PC-9 (cell line): ENCODE measurements at regions not wholly inside any gene's neighbourhood (a gene's known extent, or its start where the extent isn't known, plus 50 kb on each side); places are given as distances from the start of the nearest gene placed in this dataset.

Experiments
- BruUV-seq: library from RNA; stranded (reverse); fragments of 400-500 nt; replicated peaks from 2 replicates; lab custom pipeline; 2021; lab: Mats Ljungman, UMichigan
- CTCF ChIA-PET: fragments of 300-600 bp; sonication (Branson Sonifier 250); formaldehyde crosslinking; loops from one replicate; lab custom pipeline; 2022; ENCODE audit warnings: antibody characterized with exemption; lab: Charles Lee
- POLR2A ChIA-PET: fragments of 300-600 bp; sonication (Branson Sonifier 250); formaldehyde crosslinking; loops from one replicate; lab custom pipeline; 2022; ENCODE audit warnings: antibody characterized with exemption; ENCODE audit not compliant: unreplicated experiment; lab: Charles Lee
- DNase-seq, 2 experiments: peaks; one replicate each; pipeline versions ENCODE4 v3.0.0 to v3.0.0-alpha.2; 2015 to 2022; ENCODE audit warnings: mixed read lengths in 1 of 2
- H2AFZ ChIP-seq: fragments of 200-600 bp; sonication (generic); 2 replicates; pipeline ENCODE4 v1.8.1; 2017; ENCODE audit warnings: antibody characterized with exemption
- H3F3A ChIP-seq: fragments of 200-600 bp; sonication (generic); 2 replicates; pipeline ENCODE4 v1.8.1; 2017; ENCODE audit warnings: antibody characterized with exemption, mild to moderate bottlenecking, low read depth; ENCODE audit not compliant: insufficient read depth
- H3K27ac ChIP-seq: fragments of 200-600 bp; sonication (generic); 2 replicates; pipeline ENCODE4 v1.6.1; 2016; ENCODE audit warnings: mixed run types
- H3K27me3 ChIP-seq: fragments of 200-600 bp; sonication (generic); 2 replicates; pipeline ENCODE4 v1.6.1; 2016; ENCODE audit warnings: low read depth, mixed run types; ENCODE audit not compliant: insufficient read depth
- H3K36me3 ChIP-seq: fragments of 200-600 bp; sonication (generic); 2 replicates; pipeline ENCODE4 v1.6.1; 2016; ENCODE audit warnings: low read depth, mixed run types
- H3K4me1 ChIP-seq: fragments of 200-600 bp; sonication (generic); replicated peaks from 2 replicates; pipeline ENCODE4 v1.6.1; 2016; ENCODE audit warnings: mixed run types; ENCODE audit not compliant: insufficient read depth
- H3K4me2 ChIP-seq: fragments of 200-600 bp; sonication (generic); 2 replicates; pipeline ENCODE4 v1.6.1; 2017; ENCODE audit warnings: mixed run types
- H3K4me3 ChIP-seq: fragments of 200-600 bp; sonication (generic); 2 replicates; pipeline ENCODE4 v1.6.1; 2016; ENCODE audit warnings: mixed run types
- H3K79me2 ChIP-seq: fragments of 200-600 bp; sonication (generic); 2 replicates; pipeline ENCODE4 v1.6.1; 2017; ENCODE audit warnings: low read depth, mixed run types
- H3K9me2 ChIP-seq: fragments of 200-600 bp; sonication (generic); 2 replicates; pipeline ENCODE4 v1.8.1; 2017; ENCODE audit warnings: mild to moderate bottlenecking; ENCODE audit not compliant: insufficient read depth
- H3K9me3 ChIP-seq: fragments of 200-600 bp; sonication (generic); 2 replicates; pipeline ENCODE4 v1.8.1; 2016; ENCODE audit warnings: low read depth; ENCODE audit not compliant: insufficient read depth
- H4K20me1 ChIP-seq: fragments of 200-600 bp; sonication (generic); 2 replicates; pipeline ENCODE4 v1.8.1; 2017; ENCODE audit not compliant: insufficient read depth
- EZH2 ChIP-seq: fragments of 200-600 bp; sonication (generic); IDR thresholded peaks from 2 replicates; pipeline ENCODE4 v1.8.0; 2017; ENCODE audit warnings: antibody characterized with exemption, low read depth
- intact Hi-C: fragments of 100-400 bp; cut with micrococcal nuclease; formaldehyde crosslinking; loops from one replicate; pipeline ENCODE4 v1.10.0; 2022; ENCODE audit not compliant: unreplicated experiment
- TF ChIP-seq, protein P1 (sequence below): fragments of 200-600 bp; sonication (generic); conservative IDR thresholded peaks from 2 replicates; pipeline ENCODE4 v1.6.1; 2017; ENCODE audit warnings: mixed run types, antibody characterized with exemption, mild to moderate bottlenecking, moderate library complexity

DNA sequence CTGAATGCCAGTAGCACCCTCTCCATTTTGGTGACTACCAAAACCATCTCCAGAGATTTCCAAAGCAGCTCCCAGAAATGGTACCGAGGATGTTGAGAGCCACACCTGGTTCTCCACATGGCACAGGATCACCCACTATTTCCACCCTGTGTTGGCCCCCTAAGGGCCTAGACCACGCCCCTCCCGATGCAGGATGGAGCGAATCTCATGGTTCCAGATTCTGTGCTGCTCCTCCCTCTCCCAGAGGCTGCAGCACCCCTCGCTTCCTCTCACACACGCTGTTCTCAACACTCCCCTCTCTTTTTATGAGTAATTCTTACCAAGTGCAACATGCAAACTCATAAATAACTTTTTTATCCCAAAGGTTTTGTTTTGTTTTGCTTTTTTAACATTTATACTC is 571.5 kb downstream of the STK39 start:
- H3K4me3 ChIP-seq: no peak overlapping the region
- H3K27ac ChIP-seq: no peak overlapping the region
- DNase-seq: no peak
- BruUV-seq: no TSS peak
- CTCF ChIA-PET: no interaction called here
- H3K4me2 ChIP-seq: no peak overlapping the region
- no peaks in the 10 kb centered on the region for H3K9me2 ChIP-seq
- TF ChIP-seq, protein P1, sequence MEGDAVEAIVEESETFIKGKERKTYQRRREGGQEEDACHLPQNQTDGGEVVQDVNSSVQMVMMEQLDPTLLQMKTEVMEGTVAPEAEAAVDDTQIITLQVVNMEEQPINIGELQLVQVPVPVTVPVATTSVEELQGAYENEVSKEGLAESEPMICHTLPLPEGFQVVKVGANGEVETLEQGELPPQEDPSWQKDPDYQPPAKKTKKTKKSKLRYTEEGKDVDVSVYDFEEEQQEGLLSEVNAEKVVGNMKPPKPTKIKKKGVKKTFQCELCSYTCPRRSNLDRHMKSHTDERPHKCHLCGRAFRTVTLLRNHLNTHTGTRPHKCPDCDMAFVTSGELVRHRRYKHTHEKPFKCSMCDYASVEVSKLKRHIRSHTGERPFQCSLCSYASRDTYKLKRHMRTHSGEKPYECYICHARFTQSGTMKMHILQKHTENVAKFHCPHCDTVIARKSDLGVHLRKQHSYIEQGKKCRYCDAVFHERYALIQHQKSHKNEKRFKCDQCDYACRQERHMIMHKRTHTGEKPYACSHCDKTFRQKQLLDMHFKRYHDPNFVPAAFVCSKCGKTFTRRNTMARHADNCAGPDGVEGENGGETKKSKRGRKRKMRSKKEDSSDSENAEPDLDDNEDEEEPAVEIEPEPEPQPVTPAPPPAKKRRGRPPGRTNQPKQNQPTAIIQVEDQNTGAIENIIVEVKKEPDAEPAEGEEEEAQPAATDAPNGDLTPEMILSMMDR: no peak
- TF ChIP-seq EZH2: no peak
- H3K4me1 ChIP-seq: no peaks in the 10 kb centered on the region
- no peaks in the 10 kb centered on the region for H3K36me3 ChIP-seq
- H3K79me2 ChIP-seq: no peaks in the 10 kb centered on the region
- H3F3A ChIP-seq: no peaks in the 10 kb centered on the region
- H3K27me3 ChIP-seq: no peaks in the 10 kb centered on the region
- no peaks in the 10 kb centered on the region for H4K20me1 ChIP-seq
- POLR2A ChIA-PET: no interaction called here
- no peak overlapping the region for H2AFZ ChIP-seq
- no peaks in the 10 kb centered on the region for H3K9me3 ChIP-seq
- intact Hi-C loops: no loop called here

DNA sequence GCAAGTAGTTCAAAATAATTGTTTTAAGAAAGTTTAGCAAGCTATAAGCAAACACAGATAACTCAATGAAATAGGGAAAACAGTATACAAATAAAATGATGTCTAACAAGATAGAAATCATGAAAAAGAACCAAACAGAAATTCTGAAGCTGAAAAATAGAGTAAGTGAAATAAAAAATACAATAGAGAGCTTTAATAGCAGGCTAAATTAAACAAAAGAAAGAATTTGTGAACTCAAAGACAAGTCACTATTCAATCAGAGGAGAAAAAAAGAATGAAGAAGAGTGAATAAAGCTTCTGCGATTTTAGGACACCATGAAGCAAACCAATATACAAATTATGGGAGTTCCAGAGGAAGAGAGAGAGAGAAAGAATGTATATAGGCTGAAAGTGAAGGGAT is 576.8 kb downstream of the STK39 start:
- ChIA-PET POLR2A (no interaction called here), CTCF (no interaction called here)
- no peaks in the 10 kb centered on the region for H3K36me3 ChIP-seq
- H3K27me3 ChIP-seq: no peaks in the 10 kb centered on the region
- H2AFZ ChIP-seq: no peak overlapping the region
- no peaks in the 10 kb centered on the region for H3K4me1 ChIP-seq
- no peaks in the 10 kb centered on the region for H3K79me2 ChIP-seq
- H3K9me2 ChIP-seq: no peaks in the 10 kb centered on the region
- no peaks in the 10 kb centered on the region for H4K20me1 ChIP-seq
- no peak overlapping the region for H3K4me2 ChIP-seq
- no peak overlapping the region for H3K4me3 ChIP-seq
- H3K27ac ChIP-seq: no peak overlapping the region
- H3F3A ChIP-seq: no peaks in the 10 kb centered on the region
- no peaks in the 10 kb centered on the region for H3K9me3 ChIP-seq
- intact Hi-C loops: no loop called here
- TF ChIP-seq, protein P1: no peak
- no peak for TF ChIP-seq EZH2
- no peak for DNase-seq
- no TSS peak for BruUV-seq

DNA sequence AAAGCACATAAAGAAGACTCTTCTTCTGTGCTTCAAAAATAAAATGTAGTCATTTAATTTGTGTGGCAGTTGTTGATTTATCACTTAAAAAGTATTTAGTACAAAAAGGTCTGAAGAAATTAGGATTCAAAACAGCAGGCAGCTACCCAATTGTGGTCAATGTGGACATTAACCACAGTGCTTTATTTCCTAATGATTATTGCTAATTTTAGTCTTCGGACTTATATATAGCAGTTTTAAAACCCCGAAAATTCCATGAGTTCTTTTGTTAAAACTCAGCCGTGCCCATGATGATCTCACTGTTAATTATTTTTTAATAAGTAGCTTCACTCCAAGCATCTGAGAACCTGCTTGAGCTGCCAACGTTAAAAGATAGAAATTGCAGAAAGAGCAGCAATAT is 594.3 kb downstream of the STK39 start:
- DNase-seq: no peak
- Histone ChIP-seq H3K9me3 (no peaks in the 10 kb centered on the region), H3K79me2 (no peaks in the 10 kb centered on the region), H4K20me1 (no peaks in the 10 kb centered on the region), H3K4me3 (no peak overlapping the region), H3K27ac (no peak overlapping the region), H3K4me2 (no peak overlapping the region), H3K4me1 (no peaks in the 10 kb centered on the region), H2AFZ (no peak overlapping the region), H3K27me3 (no peaks in the 10 kb centered on the region), H3F3A (no peaks in the 10 kb centered on the region), H3K9me2 (no peaks in the 10 kb centered on the region), H3K36me3 (no peaks in the 10 kb centered on the region)
- POLR2A ChIA-PET: no interaction called here
- BruUV-seq: no TSS peak
- CTCF ChIA-PET: no interaction called here
- intact Hi-C loops: no loop called here
- TF ChIP-seq, protein P1: no peak
- no peak for TF ChIP-seq EZH2
